ENCODE measurements at regions not wholly inside any gene's neighbourhood (a gene's known extent, or its start where the extent isn't known, plus 50 kb on each side); places are given as distances from the start of the nearest gene placed in this dataset.

- no peak overlapping the region for H3K27ac ChIP-seq
- no peak overlapping the region for H3K4me3 ChIP-seq
Observed at GRCh38 chr9:119078015-119078414, 291.2 kb downstream of the BRINP1 start.

- no peak overlapping the region for H3K4me3 ChIP-seq
Observed at GRCh38 chr9:119083673-119084072, 285.6 kb downstream of the BRINP1 start.

GRCh38 chr9:119086590-119086989, 282.6 kb downstream of the BRINP1 start:
- H3K4me3 ChIP-seq = no peak overlapping the region

More at GRCh38 chr9:119083673-119084072, 285.6 kb downstream of the BRINP1 start:
- no peak overlapping the region for H3K27ac ChIP-seq

DNA sequence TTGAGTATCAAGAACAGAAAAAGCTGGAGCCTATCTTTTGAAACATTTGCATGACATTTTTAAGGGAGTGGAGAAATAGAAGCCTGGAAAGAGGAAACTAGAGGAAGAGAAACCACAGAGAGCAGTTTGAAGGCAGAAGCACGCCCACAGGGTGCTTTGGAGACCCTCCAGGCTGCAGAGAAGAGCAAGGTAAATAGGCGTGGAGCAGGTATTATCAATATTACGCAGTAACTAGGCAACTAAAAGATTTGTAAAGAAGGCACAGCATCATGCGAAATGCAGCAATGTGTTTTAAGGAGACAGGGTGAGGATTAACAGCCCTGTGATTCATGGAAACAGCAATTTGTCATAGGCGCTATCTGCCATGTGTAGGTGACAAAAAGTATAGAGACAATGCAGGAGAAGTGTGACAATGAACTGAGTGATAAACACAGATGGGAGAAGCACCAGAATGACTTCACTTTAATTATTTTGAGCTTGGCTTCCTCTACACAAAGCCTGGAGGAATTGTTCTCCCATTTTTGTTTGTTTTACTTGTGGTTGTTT, 281.2 kb downstream of the BRINP1 start:
- Histone ChIP-seq H3K4me3 (no peak overlapping the region), H3K27ac (no peak overlapping the region)

More at GRCh38 chr9:119086590-119086989, 282.6 kb downstream of the BRINP1 start:
- no peak overlapping the region for H3K27ac ChIP-seq

- H3K27ac ChIP-seq = no peak overlapping the region
- no peak overlapping the region for H3K4me3 ChIP-seq
Observed at GRCh38 chr9:119091074-119091473, 278.2 kb downstream of the BRINP1 start.

DNA sequence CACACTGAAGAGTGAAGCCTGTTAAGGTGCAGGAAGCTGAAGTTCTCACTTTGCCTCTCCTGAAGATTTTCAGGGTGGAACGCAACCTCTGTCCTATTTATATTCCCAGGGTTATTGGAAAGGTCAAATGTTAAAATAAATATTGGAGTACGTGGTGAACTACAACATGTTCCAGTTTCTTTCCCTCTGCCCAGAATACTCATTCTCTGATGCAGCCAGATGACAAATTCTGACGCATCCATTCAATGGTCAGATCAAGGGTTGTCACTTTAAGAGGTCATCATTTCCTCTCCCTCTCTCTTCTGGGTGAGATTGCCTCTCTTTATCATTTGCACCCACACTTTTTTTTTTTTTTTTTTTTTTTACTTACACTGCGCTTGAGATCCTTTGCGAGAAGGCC, 277.1 kb downstream of the BRINP1 start:
- H3K4me3 ChIP-seq = no peak overlapping the region
- H3K27ac ChIP-seq = no peak overlapping the region

DNA sequence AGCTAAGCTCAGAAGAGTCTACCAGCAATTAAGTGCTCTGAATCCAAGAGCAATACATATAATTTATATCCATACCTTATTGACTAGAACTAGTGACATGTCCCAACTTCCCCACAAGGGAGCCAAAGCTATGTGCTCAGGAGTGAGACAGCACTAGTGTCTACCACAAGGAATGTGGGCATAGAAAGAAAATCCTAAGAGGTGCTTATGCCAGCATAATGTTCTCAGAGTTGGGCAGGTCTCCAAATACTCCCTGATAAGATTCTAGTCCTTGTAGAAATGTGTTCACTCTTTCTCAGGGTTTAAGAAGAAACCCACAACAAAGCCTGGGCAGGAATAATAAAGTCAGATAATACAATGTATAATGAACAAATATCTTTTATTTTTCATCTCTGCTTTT, 275.1 kb downstream of the BRINP1 start:
- no peak overlapping the region for H3K27ac ChIP-seq
- H3K4me3 ChIP-seq = no peak overlapping the region

- Histone ChIP-seq H3K27ac (no peak overlapping the region), H3K4me3 (no peak overlapping the region)
Observed at GRCh38 chr9:119095072-119095471, 274.2 kb downstream of the BRINP1 start.

DNA sequence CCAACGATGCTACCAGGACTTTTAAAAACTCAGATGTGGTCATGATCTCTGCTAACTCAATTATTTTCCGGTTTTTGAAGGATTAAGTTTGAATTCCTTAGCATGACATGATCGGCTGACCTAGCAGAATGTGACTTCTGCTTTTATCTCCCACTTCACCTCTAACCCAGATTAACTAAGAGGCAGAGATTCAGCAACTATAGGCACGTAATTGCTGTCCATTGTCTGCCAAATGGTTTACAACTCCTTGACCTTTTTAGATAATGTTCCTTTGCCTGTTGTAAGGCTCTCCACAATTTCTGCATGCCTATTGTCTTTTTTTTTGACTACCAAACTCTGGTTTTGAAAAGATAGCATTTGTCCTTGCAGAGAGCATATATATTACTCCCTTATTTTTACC, 268.2 kb downstream of the BRINP1 start:
- Histone ChIP-seq H3K4me3 (no peak overlapping the region), H3K27ac (no peak overlapping the region)

- no peak overlapping the region for H3K27ac ChIP-seq
Observed at GRCh38 chr9:119114681-119115080, 254.6 kb downstream of the BRINP1 start.

More at GRCh38 chr9:119114681-119115080, 254.6 kb downstream of the BRINP1 start:
- no peak overlapping the region for H3K4me3 ChIP-seq

All from skin epidermis (tissue), 12 donors.